WTC11 (cell line): ENCODE measurements at regions not wholly inside any gene's neighbourhood (a gene's known extent, or its start where the extent isn't known, plus 50 kb on each side); places are given as distances from the start of the nearest gene placed in this dataset.

Experiments
- ELF4 ChIP-seq: sonication (generic); formaldehyde crosslinking; IDR thresholded peaks from 2 replicates; pipeline ENCODE4 v1.8.1; 2022; ENCODE audit warnings: low read depth, mild to moderate bottlenecking, moderate library complexity, missing genetic modification reagents
- NFYB ChIP-seq: sonication (generic); formaldehyde crosslinking; conservative IDR thresholded peaks from 2 replicates; pipeline ENCODE4 v1.8.0; 2022; ENCODE audit warnings: low read depth, missing genetic modification reagents
- ZBTB43 ChIP-seq: sonication (generic); formaldehyde crosslinking; IDR thresholded peaks from 2 replicates; pipeline ENCODE4 v1.8.1; 2023; ENCODE audit warnings: mild to moderate bottlenecking, missing genetic modification reagents
- ZNF219 ChIP-seq: sonication (generic); formaldehyde crosslinking; IDR thresholded peaks from 2 replicates; pipeline ENCODE4 v1.8.0; 2023; ENCODE audit warnings: missing genetic modification reagents, mild to moderate bottlenecking, borderline replicate concordance
- TF ChIP-seq, protein P1 (sequence below): fragments of 200-600 bp; IDR thresholded peaks from 2 replicates; pipeline ENCODE4 v1.8.0; 2022; ENCODE audit warnings: antibody characterized with exemption

DNA sequence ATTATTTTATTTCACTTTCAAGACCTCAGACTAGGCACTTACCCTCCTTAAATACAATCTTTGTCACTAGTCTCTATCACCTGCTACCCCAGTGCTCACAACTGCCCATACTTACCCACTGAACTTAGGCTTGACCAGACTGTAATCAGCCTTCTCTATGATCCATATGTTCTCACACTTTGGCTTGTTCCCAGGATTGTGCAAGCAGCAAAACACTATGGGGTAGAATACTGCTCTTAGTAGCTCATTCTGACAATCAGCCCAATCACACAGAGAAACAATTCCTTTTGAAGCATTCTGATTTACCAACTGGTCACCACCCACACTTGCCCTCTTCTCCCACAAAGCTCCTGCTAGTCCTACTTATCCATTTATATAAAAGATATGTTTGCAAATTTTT lies 878.3 kb downstream of the FSTL5 start:
- TF ChIP-seq ZNF219 (CRISPR knock-in tag) = no peak
- no peak for TF ChIP-seq ZBTB43
- TF ChIP-seq, protein P1, sequence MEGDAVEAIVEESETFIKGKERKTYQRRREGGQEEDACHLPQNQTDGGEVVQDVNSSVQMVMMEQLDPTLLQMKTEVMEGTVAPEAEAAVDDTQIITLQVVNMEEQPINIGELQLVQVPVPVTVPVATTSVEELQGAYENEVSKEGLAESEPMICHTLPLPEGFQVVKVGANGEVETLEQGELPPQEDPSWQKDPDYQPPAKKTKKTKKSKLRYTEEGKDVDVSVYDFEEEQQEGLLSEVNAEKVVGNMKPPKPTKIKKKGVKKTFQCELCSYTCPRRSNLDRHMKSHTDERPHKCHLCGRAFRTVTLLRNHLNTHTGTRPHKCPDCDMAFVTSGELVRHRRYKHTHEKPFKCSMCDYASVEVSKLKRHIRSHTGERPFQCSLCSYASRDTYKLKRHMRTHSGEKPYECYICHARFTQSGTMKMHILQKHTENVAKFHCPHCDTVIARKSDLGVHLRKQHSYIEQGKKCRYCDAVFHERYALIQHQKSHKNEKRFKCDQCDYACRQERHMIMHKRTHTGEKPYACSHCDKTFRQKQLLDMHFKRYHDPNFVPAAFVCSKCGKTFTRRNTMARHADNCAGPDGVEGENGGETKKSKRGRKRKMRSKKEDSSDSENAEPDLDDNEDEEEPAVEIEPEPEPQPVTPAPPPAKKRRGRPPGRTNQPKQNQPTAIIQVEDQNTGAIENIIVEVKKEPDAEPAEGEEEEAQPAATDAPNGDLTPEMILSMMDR = no peak
- TF ChIP-seq ELF4 (CRISPR knock-in tag) = no peak
- no peak for TF ChIP-seq NFYB (CRISPR knock-in tag)
